Coronary artery (tissue), 2 donors: ENCODE measurements at regions not wholly inside any gene's neighbourhood (a gene's known extent, or its start where the extent isn't known, plus 50 kb on each side); places are given as distances from the start of the nearest gene placed in this dataset.
"Not testable (repeated sequence)": the region's sequence is repeated elsewhere in the genome, so short reads cannot be mapped to it uniquely, and the experiment has no call there.

Source experiments
- DNase-seq: peaks from one replicate; pipeline ENCODE4 v3.0.0-alpha.2; 2017; ENCODE audit warnings: low spot score
- H3K27ac ChIP-seq, 2 donors: fragments of 200-600 bp; sonication (generic); one replicate each; pipeline ENCODE4 v1.5.1; 2016 to 2019
- H3K4me3 ChIP-seq: fragments of 200-600 bp; sonication (generic); 2 replicates; pipeline ENCODE4 v1.5.1; 2016; ENCODE audit warnings: mild to moderate bottlenecking, moderate library complexity
- TF ChIP-seq, protein P1 (sequence below): fragments of 200-600 bp; sonication (generic); IDR thresholded peaks from one replicate; pipeline ENCODE4 v1.5.1; 2019; ENCODE audit warnings: antibody characterized with exemption

DNA sequence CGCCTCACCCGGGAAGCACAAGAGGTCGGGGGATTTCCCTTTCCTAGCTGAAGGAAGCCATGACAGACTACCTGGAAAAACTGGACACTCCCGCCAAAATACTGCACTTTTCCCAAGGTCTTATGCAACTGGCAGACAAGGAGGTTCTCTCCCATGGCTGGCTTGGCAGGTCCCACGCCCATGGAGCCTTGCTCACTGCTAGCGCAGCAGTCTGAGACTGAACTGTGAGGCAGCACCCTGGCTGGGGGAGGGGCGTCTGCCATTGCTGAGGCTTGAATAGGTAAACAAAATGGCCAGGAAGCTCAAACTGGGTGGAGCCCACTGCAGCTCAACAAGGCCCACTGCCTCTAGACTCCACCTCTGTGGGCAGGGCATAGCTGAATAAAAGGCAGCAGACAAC, 92.1 kb downstream of the C4BPA start:
- H3K27ac ChIP-seq, DNase-seq: not testable (repeated sequence)

GRCh38 chr1:207201534-207201933, 97.5 kb downstream of the C4BPA start:
- H3K4me3 ChIP-seq, DNase-seq: not testable (repeated sequence)

More for the DNA sequence above, 92.1 kb downstream of the C4BPA start:
- H3K4me3 ChIP-seq: not testable (repeated sequence)

GRCh38 chr1:207202480-207202879, 98.4 kb downstream of the C4BPA start:
- TF ChIP-seq, protein P1, sequence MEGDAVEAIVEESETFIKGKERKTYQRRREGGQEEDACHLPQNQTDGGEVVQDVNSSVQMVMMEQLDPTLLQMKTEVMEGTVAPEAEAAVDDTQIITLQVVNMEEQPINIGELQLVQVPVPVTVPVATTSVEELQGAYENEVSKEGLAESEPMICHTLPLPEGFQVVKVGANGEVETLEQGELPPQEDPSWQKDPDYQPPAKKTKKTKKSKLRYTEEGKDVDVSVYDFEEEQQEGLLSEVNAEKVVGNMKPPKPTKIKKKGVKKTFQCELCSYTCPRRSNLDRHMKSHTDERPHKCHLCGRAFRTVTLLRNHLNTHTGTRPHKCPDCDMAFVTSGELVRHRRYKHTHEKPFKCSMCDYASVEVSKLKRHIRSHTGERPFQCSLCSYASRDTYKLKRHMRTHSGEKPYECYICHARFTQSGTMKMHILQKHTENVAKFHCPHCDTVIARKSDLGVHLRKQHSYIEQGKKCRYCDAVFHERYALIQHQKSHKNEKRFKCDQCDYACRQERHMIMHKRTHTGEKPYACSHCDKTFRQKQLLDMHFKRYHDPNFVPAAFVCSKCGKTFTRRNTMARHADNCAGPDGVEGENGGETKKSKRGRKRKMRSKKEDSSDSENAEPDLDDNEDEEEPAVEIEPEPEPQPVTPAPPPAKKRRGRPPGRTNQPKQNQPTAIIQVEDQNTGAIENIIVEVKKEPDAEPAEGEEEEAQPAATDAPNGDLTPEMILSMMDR: no peak
- no peak for DNase-seq
- no peak overlapping the region for H3K27ac ChIP-seq
- no peak overlapping the region for H3K4me3 ChIP-seq

More at GRCh38 chr1:207201534-207201933, 97.5 kb downstream of the C4BPA start:
- H3K27ac ChIP-seq: not testable (repeated sequence)

GRCh38 chr1:207203541-207203940, 99.5 kb downstream of the C4BPA start:
- Histone ChIP-seq H3K27ac (no peak overlapping the region), H3K4me3 (no peak overlapping the region)
- TF ChIP-seq, protein P1: no peak
- no peak for DNase-seq

DNA sequence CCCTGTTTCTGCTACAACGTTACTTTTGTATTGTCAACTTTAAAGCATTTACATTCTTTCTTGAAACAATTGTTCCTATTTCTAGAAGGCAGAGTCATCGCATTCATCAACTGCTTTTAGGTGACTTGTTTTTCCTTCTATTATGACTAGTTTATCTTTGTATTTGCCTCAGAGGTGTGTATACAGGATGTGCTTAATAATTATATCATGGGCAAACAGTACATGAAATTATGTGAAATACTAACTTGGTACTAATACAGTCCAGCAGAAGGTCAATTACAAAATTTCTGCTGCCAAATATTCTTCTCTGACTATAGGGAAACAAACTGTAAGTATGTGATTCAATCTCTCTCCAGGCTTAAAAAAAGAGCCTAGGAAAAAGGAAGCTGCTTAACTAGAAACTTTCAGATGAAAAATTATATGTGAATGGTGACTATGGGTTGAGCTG, 101.6 kb downstream of the C4BPA start:
- Histone ChIP-seq H3K27ac (peak overlapping the region in 1 of 2 donors; percentile 57), H3K4me3 (no peak overlapping the region)
- DNase-seq: no peak
- TF ChIP-seq, protein P1: no peak

DNA sequence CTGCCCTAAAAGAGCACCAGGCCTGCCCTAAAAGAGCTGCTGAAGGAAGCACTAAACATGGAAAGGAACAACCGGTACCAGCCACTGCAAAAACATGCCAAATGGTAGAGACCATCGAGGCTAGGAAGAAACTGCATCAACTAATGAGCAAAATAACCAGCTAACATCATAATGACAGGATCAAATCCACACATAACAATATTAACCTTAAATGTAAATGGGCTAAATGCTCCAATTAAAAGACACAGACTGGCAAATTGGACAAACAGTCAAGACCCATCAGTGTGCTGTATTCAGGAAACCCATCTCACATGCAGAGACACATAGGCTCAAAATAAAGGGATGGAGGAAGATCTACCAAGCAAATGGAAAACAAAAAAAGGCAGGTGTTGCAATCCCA, 104.7 kb downstream of the C4BPA start:
- DNase-seq, H3K4me3 ChIP-seq, H3K27ac ChIP-seq: not testable (repeated sequence)

- no peak overlapping the region for H3K4me3 ChIP-seq
- H3K27ac ChIP-seq: no peak overlapping the region
- TF ChIP-seq, protein P1: no peak
- DNase-seq: no peak
Measured at GRCh38 chr1:207214453-207214852, 107.0 kb upstream of the CD55 start.

DNA sequence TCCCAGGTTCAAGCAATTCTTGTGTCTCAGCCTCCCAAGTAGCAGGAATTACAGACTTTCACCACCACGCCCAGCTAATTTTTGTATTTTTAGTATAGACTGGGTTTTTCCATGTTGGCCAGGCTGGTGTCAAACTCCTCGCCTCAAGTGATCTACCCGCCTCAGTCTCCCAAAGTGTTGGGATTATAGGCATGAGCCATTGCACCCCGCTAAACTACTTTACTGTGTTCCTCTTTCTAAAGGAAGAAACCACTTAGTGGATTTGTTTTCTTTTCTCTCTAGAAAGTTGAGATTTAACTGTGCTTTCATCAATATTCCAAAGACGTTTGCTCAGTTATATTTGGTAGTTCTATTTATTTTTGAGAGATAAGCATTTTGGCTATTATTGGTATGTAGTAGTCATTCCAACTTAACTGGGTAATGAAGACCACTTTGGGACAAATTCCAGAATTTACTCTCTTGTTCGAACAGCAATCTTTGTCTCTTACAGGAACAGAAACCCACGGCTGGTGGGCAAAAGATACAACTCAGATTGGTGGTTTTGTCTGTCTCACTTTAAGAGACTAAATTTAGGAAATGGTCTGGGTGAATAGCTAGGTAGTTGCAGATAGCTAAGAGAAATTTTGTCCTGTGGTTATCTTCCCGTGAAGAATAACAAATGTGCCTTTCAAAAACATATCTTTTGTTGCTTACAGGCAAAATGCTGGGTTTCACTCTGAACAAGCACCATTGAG, 103.5 kb upstream of the CD55 start:
- no peak for DNase-seq
- Histone ChIP-seq H3K4me3 (peak overlapping the region; percentile 12), H3K27ac (no peak overlapping the region)
- TF ChIP-seq, protein P1: no peak
